ENCODE measurements at regions not wholly inside any gene's neighbourhood (a gene's known extent, or its start where the extent isn't known, plus 50 kb on each side); places are given as distances from the start of the nearest gene placed in this dataset.
"Not testable (repeated sequence)": the region's sequence is repeated elsewhere in the genome, so short reads cannot be mapped to it uniquely, and the experiment has no call there.

GRCh38 chr5:157965040-157965678 lies 106.2 kb upstream of the CLINT1 start:
- ATAC-seq (ENCODE audit: insufficient read depth, low read depth): no peak
- H3K27ac ChIP-seq (ENCODE audit: low read length): no peak overlapping the region

GRCh38 chr5:157963761-157964160 lies 104.8 kb upstream of the CLINT1 start:
- Histone ChIP-seq H4K20me1 (ENCODE audit: insufficient read depth, low read length) (no peaks in the 10 kb centered on the region), H3K4me3 (ENCODE audit: low read depth in 1 of 2, low read length in 2 of 2) (no peak overlapping the region), H3K4me1 (ENCODE audit: insufficient read depth, low read length) (no peaks in the 10 kb centered on the region), H3K27ac (ENCODE audit: low read length) (no peak overlapping the region), H3K9ac (ENCODE audit: low read depth, low read length) (no peak overlapping the region), H3K79me2 (ENCODE audit: insufficient read depth, low read length) (no peaks in the 10 kb centered on the region), H3K9me3 (ENCODE audit: insufficient read depth, low read length, severe bottlenecking) (no peaks in the 10 kb centered on the region), H3K36me3 (ENCODE audit: insufficient read depth, low read length) (no peaks in the 10 kb centered on the region), H3K27me3 (ENCODE audit: insufficient read depth, low read length, poor library complexity) (no peaks in the 10 kb centered on the region), H2AFZ (ENCODE audit: low read depth, low read length) (no peak overlapping the region), H3K4me2 (ENCODE audit: insufficient read depth, low read length) (no peak overlapping the region)
- ATAC-seq (ENCODE audit: insufficient read depth, low read depth) (no peak), DNase-seq (no peak)
- no peak for TF ChIP-seq EZH2 (IDR thresholded peaks at IDR 0.05; ENCODE audit: borderline replicate concordance, low read depth, low read length, severe bottlenecking)
- TF ChIP-seq, protein P1, sequence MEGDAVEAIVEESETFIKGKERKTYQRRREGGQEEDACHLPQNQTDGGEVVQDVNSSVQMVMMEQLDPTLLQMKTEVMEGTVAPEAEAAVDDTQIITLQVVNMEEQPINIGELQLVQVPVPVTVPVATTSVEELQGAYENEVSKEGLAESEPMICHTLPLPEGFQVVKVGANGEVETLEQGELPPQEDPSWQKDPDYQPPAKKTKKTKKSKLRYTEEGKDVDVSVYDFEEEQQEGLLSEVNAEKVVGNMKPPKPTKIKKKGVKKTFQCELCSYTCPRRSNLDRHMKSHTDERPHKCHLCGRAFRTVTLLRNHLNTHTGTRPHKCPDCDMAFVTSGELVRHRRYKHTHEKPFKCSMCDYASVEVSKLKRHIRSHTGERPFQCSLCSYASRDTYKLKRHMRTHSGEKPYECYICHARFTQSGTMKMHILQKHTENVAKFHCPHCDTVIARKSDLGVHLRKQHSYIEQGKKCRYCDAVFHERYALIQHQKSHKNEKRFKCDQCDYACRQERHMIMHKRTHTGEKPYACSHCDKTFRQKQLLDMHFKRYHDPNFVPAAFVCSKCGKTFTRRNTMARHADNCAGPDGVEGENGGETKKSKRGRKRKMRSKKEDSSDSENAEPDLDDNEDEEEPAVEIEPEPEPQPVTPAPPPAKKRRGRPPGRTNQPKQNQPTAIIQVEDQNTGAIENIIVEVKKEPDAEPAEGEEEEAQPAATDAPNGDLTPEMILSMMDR (IDR thresholded peaks at IDR 0.05; ENCODE audit: borderline replicate concordance, extremely low read depth, low read length, poor library complexity, severe bottlenecking): no peak

More at GRCh38 chr5:157965040-157965678, 106.2 kb upstream of the CLINT1 start:
- Histone ChIP-seq H4K20me1 (ENCODE audit: insufficient read depth, low read length) (no peaks in the 10 kb centered on the region), H3K36me3 (ENCODE audit: insufficient read depth, low read length) (no peaks in the 10 kb centered on the region), H3K4me3 (ENCODE audit: low read depth in 1 of 2, low read length in 2 of 2) (no peak overlapping the region), H3K9me3 (ENCODE audit: insufficient read depth, low read length, severe bottlenecking) (no peaks in the 10 kb centered on the region), H3K27me3 (ENCODE audit: insufficient read depth, low read length, poor library complexity) (no peaks in the 10 kb centered on the region), H3K79me2 (ENCODE audit: insufficient read depth, low read length) (no peaks in the 10 kb centered on the region), H3K4me1 (ENCODE audit: insufficient read depth, low read length) (no peaks in the 10 kb centered on the region), H2AFZ (ENCODE audit: low read depth, low read length) (no peak overlapping the region), H3K4me2 (ENCODE audit: insufficient read depth, low read length) (no peak overlapping the region), H3K9ac (ENCODE audit: low read depth, low read length) (no peak overlapping the region)
- DNase-seq: no peak
- no peak for TF ChIP-seq EZH2 (IDR thresholded peaks at IDR 0.05; ENCODE audit: borderline replicate concordance, low read depth, low read length, severe bottlenecking)
- TF ChIP-seq, protein P1 (IDR thresholded peaks at IDR 0.05; ENCODE audit: borderline replicate concordance, extremely low read depth, low read length, poor library complexity, severe bottlenecking): no peak

GRCh38 chr5:157963244-157963643 lies 104.3 kb upstream of the CLINT1 start:
- Histone ChIP-seq H3K27ac (ENCODE audit: low read length) (no peak overlapping the region), H3K4me2 (ENCODE audit: insufficient read depth, low read length) (no peak overlapping the region), H3K79me2 (ENCODE audit: insufficient read depth, low read length) (no peaks in the 10 kb centered on the region), H3K4me1 (ENCODE audit: insufficient read depth, low read length) (no peaks in the 10 kb centered on the region), H3K9me3 (ENCODE audit: insufficient read depth, low read length, severe bottlenecking) (no peaks in the 10 kb centered on the region), H3K9ac (ENCODE audit: low read depth, low read length) (no peak overlapping the region), H4K20me1 (ENCODE audit: insufficient read depth, low read length) (no peaks in the 10 kb centered on the region), H3K36me3 (ENCODE audit: insufficient read depth, low read length) (no peaks in the 10 kb centered on the region), H2AFZ (ENCODE audit: low read depth, low read length) (no peak overlapping the region), H3K27me3 (ENCODE audit: insufficient read depth, low read length, poor library complexity) (no peaks in the 10 kb centered on the region), H3K4me3 (ENCODE audit: low read depth in 1 of 2, low read length in 2 of 2) (no peak overlapping the region)
- DNase-seq: no peak
- TF ChIP-seq, protein P1 (IDR thresholded peaks at IDR 0.05; ENCODE audit: borderline replicate concordance, extremely low read depth, low read length, poor library complexity, severe bottlenecking): no peak
- no peak for TF ChIP-seq EZH2 (IDR thresholded peaks at IDR 0.05; ENCODE audit: borderline replicate concordance, low read depth, low read length, severe bottlenecking)
- ATAC-seq (ENCODE audit: insufficient read depth, low read depth): no peak

GRCh38 chr5:157962686-157963085 lies 103.7 kb upstream of the CLINT1 start:
- H3K9ac ChIP-seq (ENCODE audit: low read depth, low read length); H3K79me2 ChIP-seq (ENCODE audit: insufficient read depth, low read length); H3K27ac ChIP-seq (ENCODE audit: low read length); H3K36me3 ChIP-seq (ENCODE audit: insufficient read depth, low read length); H3K9me3 ChIP-seq (ENCODE audit: insufficient read depth, low read length, severe bottlenecking); DNase-seq; H3K4me3 ChIP-seq (ENCODE audit: low read depth in 1 of 2, low read length in 2 of 2); ATAC-seq (ENCODE audit: insufficient read depth, low read depth); H3K27me3 ChIP-seq (ENCODE audit: insufficient read depth, low read length, poor library complexity); H3K4me2 ChIP-seq (ENCODE audit: insufficient read depth, low read length); H4K20me1 ChIP-seq (ENCODE audit: insufficient read depth, low read length); H2AFZ ChIP-seq (ENCODE audit: low read depth, low read length); H3K4me1 ChIP-seq (ENCODE audit: insufficient read depth, low read length): not testable (repeated sequence)
